GM12864 (cell line): ENCODE measurements at regions not wholly inside any gene's neighbourhood (a gene's known extent, or its start where the extent isn't known, plus 50 kb on each side); places are given as distances from the start of the nearest gene placed in this dataset.

Source experiments
- DNase-seq: peaks from one replicate; pipeline ENCODE4 v3.0.0-alpha.2; 2011; ENCODE audit warnings: low read depth
- H3K4me3 ChIP-seq: 2 replicates; pipeline ENCODE4 v1.5.1; 2011; ENCODE audit warnings: mild to moderate bottlenecking, low read depth, low read length, control low read depth
- TF ChIP-seq, protein P1 (sequence below): IDR thresholded peaks from 2 replicates; pipeline ENCODE4 v1.5.1; 2011; ENCODE audit warnings: low read depth, mild to moderate bottlenecking, moderate library complexity, low read length, control low read depth, inconsistent platforms; ENCODE audit errors: missing control alignments

DNA sequence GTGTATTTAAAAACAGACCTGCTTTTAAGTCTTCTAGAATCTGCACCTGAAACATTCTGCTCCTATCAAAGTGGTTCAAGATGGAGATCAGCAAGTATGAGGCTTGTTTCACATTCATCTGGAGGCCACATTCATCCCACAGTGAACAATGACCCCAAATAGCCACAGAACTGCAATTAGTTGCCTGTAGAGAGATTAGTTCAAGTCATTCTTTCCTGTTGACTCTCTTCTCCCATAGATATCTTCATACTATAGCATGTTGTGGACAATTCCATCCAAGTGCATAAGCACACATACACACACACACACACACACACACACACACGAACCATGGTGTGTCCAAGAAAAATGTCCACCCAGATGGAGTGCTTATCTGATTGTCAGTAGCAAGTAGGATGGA is 101.7 kb upstream of the FGGY start:
- no peak overlapping the region for H3K4me3 ChIP-seq
- DNase-seq = no peak
- TF ChIP-seq, protein P1, sequence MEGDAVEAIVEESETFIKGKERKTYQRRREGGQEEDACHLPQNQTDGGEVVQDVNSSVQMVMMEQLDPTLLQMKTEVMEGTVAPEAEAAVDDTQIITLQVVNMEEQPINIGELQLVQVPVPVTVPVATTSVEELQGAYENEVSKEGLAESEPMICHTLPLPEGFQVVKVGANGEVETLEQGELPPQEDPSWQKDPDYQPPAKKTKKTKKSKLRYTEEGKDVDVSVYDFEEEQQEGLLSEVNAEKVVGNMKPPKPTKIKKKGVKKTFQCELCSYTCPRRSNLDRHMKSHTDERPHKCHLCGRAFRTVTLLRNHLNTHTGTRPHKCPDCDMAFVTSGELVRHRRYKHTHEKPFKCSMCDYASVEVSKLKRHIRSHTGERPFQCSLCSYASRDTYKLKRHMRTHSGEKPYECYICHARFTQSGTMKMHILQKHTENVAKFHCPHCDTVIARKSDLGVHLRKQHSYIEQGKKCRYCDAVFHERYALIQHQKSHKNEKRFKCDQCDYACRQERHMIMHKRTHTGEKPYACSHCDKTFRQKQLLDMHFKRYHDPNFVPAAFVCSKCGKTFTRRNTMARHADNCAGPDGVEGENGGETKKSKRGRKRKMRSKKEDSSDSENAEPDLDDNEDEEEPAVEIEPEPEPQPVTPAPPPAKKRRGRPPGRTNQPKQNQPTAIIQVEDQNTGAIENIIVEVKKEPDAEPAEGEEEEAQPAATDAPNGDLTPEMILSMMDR = no peak

DNA sequence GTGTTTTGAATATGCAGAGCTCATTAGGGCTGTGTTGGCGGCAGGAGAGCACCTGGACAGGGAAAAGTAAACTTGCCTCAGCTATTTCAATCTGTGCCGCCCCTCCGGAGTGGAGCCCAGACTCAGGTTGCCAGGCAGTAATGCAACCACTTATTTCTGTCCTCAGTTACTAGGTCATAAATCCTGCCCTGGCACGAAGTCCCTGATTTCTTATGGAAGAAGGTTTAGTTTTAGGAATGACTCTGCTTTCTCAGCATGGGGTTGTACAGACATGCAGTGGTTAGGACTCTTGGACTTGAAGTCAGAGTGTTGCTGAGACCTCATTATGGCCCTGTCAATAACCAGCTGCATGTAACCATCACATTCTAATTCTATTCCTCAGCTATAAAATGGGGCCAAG is 98.3 kb upstream of the FGGY start:
- TF ChIP-seq, protein P1 = no peak
- DNase-seq = no peak
- H3K4me3 ChIP-seq = no peak overlapping the region

DNA sequence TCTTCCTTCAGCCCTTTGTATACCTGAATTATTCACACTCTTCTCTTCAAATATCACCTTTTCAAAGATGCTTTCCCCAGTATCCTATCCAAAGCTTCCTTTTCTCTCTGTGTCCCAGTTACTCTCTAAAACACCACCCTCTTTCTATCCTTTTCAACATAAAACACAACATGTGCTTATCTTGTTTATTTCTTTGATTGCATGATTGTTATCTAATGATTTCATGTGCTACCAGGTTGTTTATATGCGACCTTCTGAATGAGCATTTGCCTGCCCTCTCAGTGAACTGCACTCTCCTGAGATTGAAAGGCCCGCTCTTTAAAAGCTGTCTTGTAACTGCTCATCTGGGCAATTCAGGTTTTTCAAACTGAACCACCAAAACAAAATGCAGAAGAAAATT is 97.7 kb upstream of the FGGY start:
- TF ChIP-seq, protein P1 = no peak
- no peak for DNase-seq

DNA sequence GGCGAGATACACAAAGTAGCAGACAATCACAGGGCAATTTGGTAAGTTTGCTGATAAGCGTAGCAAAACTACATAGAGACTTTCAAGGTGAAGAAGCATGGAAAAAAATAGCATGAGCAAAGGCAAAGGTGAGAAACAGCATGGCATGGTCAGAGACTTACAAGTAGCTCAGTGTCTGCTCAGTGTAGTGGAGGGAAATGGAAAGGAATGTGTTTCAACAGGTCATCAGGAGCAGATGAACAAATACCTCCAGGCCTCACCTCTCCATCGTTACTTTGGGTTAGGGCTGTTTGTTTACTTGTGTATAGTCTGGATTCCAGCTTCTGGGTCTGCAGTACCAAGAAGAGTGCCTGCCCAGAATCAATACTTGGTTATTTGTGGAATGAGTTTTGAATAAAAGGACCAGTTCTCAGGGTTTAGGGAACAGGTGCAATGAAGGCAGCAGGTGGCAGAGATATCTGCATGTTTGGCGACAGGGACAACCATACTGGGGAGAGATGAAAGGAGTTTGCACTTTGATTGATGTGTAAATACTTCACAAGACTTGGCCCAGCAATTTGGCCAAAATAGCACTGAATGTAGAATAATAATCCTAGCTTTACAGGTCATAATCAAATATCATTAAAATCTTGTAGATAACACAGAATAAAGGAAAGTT is 97.0 kb upstream of the FGGY start:
- TF ChIP-seq, protein P1 = no peak
- no peak overlapping the region for H3K4me3 ChIP-seq
- DNase-seq = no peak

More for the DNA sequence above, 97.7 kb upstream of the FGGY start:
- H3K4me3 ChIP-seq = no peak overlapping the region

DNA sequence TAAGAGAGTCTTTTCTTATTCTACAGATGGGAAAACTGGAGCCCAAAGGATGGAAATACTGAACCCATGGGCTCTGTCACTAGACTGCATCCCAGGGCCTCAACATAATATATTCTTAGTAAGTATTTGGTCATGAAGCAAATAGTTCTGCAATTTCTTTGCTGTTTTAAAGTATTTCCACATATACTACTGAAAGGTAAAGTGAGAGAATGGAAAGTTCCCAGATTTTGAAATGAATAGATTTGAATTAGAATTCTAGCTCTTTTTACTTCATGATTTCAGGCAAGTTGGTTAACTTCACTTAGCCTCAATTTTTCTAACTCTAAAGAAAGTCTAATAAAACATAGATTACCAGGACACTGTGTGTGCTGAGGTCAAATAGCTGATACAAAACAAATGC is 95.6 kb upstream of the FGGY start:
- TF ChIP-seq, protein P1 = no peak
- H3K4me3 ChIP-seq = no peak overlapping the region
- no peak for DNase-seq

DNA sequence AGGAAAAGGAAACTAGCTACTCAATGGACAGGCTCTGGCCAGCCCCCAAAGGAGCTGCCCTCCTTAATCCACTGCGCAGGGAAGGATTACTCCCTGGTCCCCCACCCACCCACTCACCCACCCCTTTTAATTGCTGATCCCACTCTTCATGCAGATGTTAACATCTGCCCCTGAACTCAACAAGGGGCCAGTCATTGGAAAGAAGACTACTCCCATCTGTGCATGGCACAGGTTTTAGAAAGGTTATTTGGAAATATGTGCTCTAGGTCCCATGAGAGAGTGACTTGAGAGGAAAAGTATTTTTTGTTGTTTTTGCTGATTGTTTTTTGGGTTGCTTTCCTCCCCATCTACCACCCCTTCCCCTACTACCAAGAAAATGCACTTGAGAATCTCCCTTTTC is 94.4 kb upstream of the FGGY start:
- no peak for DNase-seq

More for the DNA sequence above, 94.4 kb upstream of the FGGY start:
- no peak overlapping the region for H3K4me3 ChIP-seq
- TF ChIP-seq, protein P1 = no peak
